SU-DHL-6 (cell line): ENCODE measurements at regions not wholly inside any gene's neighbourhood (a gene's known extent, or its start where the extent isn't known, plus 50 kb on each side); places are given as distances from the start of the nearest gene placed in this dataset.

ENCODE experiments used
- EZH2phosphoT487 ChIP-seq: fragments of 200-600 bp; sonication (generic), shearing (Covaris generic); conservative IDR thresholded peaks from 2 replicates; pipeline ENCODE4 v1.6.1; 2018; ENCODE audit warnings: mild to moderate bottlenecking, antibody characterized with exemption, low read length, moderate library complexity, mixed read lengths
- TF ChIP-seq, protein P1 (sequence below): fragments of 200-600 bp; sonication (generic); IDR thresholded peaks from one replicate; pipeline ENCODE4 v1.5.1; 2017; ENCODE audit warnings: antibody characterized with exemption, mild to moderate bottlenecking, low read length, moderate library complexity; ENCODE audit not compliant: insufficient read depth, poor library complexity, severe bottlenecking

DNA sequence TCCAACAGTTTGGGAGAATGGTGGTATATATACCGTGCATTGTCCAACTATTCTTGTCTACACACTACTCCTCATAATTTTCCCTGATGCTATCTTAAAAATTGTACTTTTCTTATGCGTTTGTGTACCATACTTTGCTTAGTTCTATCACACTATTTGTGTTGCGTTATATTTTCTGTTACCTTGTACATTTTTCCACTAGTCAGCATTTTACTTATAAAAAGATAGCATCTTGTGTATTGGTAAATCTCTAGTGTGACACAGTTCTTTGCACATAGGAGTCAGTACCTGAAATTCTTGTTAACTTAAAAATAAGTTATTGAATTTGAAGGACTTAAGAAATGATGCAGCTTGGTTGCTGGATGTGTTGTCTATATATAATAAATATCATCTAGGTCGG, 201.8 kb upstream of the LMO3 start:
- TF ChIP-seq, protein P1, sequence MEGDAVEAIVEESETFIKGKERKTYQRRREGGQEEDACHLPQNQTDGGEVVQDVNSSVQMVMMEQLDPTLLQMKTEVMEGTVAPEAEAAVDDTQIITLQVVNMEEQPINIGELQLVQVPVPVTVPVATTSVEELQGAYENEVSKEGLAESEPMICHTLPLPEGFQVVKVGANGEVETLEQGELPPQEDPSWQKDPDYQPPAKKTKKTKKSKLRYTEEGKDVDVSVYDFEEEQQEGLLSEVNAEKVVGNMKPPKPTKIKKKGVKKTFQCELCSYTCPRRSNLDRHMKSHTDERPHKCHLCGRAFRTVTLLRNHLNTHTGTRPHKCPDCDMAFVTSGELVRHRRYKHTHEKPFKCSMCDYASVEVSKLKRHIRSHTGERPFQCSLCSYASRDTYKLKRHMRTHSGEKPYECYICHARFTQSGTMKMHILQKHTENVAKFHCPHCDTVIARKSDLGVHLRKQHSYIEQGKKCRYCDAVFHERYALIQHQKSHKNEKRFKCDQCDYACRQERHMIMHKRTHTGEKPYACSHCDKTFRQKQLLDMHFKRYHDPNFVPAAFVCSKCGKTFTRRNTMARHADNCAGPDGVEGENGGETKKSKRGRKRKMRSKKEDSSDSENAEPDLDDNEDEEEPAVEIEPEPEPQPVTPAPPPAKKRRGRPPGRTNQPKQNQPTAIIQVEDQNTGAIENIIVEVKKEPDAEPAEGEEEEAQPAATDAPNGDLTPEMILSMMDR = no peak
- no peak for TF ChIP-seq EZH2phosphoT487
